ENCODE measurements at regions not wholly inside any gene's neighbourhood (a gene's known extent, or its start where the extent isn't known, plus 50 kb on each side); places are given as distances from the start of the nearest gene placed in this dataset.
"Not testable (repeated sequence)": the region's sequence is repeated elsewhere in the genome, so short reads cannot be mapped to it uniquely, and the experiment has no call there.

- not testable (repeated sequence) for DNase-seq
Observed at GRCh38 chr2:129417041-129417440, 562.4 kb upstream of the RAB6C start.

DNA sequence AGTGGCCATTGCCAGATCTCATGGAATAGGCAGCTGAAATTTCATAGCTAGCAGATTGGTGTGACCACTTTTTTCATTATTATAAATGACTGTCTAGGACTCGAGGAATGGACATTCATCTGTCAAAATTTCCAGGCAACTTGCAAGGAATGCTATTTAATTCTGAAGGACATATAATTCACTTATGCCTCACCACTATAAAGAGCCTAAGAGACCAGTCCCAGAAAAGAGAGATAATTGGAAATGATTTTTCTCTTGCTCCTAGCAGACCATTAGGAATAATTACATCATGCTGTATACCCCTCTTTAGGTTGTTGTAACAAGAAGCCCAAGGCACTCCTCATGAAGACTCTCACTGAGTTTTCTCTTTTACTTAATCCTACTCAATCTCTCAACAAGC is 557.4 kb upstream of the RAB6C start:
- no peak for DNase-seq

DNA sequence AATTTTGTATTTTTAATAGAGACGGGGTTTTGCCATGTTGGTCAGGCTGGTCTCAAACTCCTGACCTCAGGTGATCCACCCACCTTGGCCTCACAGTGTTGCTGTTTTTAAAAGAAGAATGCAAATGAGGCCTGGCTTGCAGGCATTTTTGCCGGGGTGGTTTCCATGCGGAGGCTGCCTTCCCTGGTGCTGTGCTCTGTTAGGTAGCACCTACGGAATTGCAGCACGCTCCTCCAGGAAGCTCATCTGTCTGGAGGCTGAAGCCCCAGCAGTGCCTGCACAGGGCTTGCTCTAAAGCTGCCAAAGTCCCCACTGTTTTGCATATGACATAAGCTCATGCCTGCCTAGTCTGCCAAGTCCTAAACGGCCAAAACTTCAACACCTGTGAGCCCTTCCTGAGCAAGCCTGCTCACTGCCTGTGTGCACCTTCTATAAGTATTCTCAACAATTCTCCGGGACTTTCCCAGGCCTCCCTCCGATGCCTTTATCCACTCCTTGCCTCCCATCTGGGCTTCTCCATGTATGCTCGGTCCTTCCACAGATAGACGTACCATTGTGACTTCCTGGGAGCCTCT is 551.3 kb upstream of the RAB6C start:
- DNase-seq = no peak

- DNase-seq = no peak
Observed at GRCh38 chr2:129430911-129431310, 548.6 kb upstream of the RAB6C start.

DNA sequence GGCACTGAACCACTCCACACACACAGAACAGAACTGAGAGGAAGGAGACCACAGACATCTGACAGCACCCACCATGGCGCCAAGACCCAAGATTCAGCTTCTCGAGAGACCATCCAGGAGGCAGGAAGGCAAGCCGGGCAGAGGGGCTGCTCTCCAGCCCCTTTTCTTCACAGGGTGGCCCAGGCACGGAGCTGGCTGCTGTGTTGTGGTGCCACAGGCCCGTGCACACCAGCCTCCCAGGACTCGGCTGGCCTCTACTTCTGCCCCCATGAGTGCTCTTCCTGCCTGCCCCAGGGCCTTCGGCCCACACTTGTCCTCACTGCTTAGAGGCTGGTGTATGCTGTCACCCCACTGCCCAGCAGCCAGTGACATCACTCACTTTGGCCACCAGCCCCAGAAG is 547.6 kb upstream of the RAB6C start:
- DNase-seq = no peak

DNA sequence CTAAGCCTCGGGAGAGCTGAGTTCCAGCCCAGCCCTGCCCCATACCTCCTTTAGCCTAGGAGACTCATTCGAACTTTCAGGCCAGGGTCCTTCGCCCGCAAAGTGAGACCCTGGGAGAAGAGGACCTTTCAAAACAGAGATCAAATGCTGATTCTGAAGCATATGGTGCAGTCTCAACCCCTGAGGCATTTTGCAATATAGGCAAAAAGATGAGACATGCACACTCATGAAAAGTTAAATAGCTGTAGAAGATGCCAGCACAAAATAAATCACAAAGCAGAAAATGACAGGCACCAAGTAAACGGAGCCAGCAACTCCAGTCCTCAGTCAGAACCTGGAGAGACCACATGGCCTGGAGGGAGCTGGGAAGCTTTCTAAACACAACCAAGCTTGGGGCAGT is 542.7 kb upstream of the RAB6C start:
- DNase-seq = no peak

- DNase-seq = peak; percentile 4
Observed at GRCh38 chr2:129437725-129438124, 541.7 kb upstream of the RAB6C start.

GRCh38 chr2:129438501-129439057 is 540.9 kb upstream of the RAB6C start:
- no peak for DNase-seq

- DNase-seq = no peak
Observed at GRCh38 chr2:129439406-129440302, 539.8 kb upstream of the RAB6C start.

GRCh38 chr2:129441610-129442009 is 537.9 kb upstream of the RAB6C start:
- no peak for DNase-seq

- no peak for DNase-seq
Observed at GRCh38 chr2:129443235-129443864, 536.1 kb upstream of the RAB6C start.

DNA sequence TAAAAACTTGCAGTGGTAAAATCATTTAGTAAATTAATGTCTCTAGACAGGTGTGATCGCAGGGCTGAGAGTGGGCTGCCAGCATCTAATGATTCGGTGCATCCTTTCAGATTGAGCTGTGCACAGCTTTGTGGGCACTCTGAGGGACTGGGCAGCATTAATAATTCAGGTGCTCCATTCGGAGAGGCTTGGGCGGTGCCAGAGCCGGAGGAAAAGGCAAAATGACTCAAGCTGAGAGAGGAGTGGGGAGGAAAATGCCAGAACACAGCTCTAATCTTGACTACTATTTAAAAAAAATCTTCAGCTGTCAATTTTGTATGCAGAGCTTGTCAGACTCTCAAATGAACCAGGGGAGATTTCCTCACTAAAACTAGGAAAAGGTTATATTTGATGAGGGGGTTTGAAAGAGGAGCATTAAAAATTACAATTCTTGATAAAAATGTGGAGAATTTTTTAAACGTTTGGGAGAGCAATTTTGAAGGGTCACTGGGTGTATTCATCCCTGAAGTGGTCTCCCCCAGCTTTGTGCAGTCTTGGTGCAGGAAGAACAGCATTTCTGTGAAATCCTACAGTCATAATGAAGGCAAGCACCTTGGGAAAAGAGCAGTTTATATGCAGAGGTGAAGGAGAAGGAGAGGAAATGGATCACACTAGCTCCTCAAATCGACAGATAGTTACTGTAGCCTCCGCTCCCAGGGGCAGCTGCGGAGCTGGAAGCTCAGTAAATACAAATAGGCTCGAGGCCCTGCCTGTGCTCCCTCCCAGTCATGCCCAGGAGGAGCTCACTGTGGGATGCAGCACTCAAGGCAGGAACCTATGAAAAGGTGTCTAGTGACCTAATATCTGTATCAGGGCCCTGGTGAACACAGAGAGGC is 535.4 kb upstream of the RAB6C start:
- DNase-seq = no peak

GRCh38 chr2:129444751-129445150 is 534.7 kb upstream of the RAB6C start:
- DNase-seq = no peak

- no peak for DNase-seq
Observed at GRCh38 chr2:129456691-129457090, 522.8 kb upstream of the RAB6C start.

DNA sequence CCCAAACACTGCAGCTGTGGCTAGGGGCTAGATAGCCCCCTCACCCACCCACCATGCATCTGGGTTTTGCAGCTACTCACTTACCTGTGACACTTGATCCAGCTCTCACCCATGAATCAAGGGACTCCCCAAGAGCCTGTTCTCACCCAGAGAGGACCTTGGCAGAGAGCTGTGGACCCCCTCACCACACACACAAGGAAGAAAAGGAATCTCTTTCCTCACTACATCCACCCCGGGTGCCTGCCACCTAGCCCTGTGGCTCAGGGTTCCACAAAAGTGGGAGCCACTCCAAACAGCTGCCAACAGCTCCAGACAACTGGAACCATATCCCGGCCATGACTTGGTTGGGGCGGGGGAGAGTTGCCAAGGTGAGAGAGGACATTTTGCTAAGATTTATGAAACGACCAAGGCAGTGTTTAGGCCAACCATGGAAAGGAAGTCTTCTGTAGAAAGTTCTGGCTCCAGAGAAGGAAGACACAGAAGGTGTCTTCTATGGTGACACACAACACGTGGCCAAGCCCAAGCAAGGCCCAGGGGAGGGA is 522.1 kb upstream of the RAB6C start:
- DNase-seq = no peak

DNA sequence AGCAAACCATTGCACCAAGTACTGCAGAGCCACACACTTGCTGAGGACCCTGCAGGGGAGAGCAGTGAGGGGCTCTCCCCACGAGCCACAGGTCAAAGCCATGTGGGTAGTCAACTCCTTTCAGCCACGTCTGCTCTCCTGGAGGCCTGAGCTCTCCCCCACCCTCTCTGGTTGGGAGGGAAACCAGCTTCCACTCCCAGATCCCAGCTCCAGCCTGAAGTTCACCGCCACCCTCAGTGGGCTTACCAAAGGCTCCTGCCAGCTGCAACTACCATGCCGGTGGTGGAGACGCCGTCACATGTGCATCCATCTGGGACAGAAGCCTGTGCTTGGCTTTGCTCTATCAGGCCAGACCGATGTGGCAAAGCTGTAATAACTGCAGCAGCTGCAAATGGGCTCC is 521.5 kb upstream of the RAB6C start:
- DNase-seq = no peak

GRCh38 chr2:129458436-129458835 is 521.0 kb upstream of the RAB6C start:
- no peak for DNase-seq

GRCh38 chr2:129459200-129459876 is 520.1 kb upstream of the RAB6C start:
- DNase-seq = no peak

GRCh38 chr2:129459881-129460280 is 519.6 kb upstream of the RAB6C start:
- DNase-seq = no peak

DNA sequence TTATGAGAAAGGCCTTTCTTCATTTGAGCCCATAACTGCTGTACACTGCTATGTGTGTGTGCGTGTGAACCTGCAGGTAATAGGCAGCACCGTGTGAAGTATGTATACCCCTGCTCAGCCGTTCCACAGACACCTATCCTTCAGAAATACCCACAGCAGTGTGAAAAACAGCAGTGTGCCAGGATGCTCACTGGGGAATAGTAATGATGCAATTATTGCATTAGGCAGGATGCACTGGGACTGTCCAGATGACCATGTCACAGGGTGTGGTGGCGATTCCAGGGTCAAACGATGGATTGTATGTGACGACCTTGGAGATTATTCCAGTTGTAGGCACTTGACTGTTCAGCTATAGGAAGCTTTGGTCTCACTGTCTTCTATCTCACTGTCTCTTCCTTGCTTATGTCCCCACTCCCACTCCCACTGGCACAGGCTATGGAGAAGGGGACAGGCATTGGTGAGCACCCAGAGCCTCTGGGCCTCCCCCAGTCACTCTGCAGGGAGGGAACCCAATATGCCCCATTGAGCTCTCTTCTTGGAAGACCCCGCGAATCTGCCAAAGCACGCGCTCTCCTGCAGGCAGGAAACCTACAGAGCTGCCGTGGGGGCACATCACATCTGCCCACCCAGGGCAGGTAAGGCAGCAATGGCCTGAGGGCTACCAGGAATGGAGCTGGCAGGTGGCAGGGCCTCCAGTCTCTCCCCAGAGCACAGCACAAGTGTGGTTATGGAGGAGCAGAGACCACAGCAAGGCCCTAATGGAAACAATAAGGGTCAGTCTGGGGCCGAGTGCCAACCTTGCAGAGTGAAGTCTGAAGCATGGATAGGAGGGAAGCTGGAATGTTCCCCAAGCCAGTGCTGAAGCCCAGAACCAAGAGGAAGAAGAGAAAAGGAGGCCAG is 518.9 kb upstream of the RAB6C start:
- DNase-seq = no peak
